Activated CD8-positive, alpha-beta memory T cell treated with anti-CD3 and anti-CD28 coated beads, Interleukin-2, amount 10 ng/mL, durations not matched to agents 7 days and 5 days (primary cell): ENCODE measurements at regions not wholly inside any gene's neighbourhood (a gene's known extent, or its start where the extent isn't known, plus 50 kb on each side); places are given as distances from the start of the nearest gene placed in this dataset.
"Not testable (repeated sequence)": the region's sequence is repeated elsewhere in the genome, so short reads cannot be mapped to it uniquely, and the experiment has no call there.

Experiments used
- ATAC-seq: fragments of 150-1000 bp; cut with Tn5 transposase; one replicate; pipeline ENCODE4 v1.10.0; 2021; ENCODE audit warnings: moderate library complexity
- CTCF ChIA-PET: fragments of 350-600 bp; sonication (Branson Sonifier 250); formaldehyde crosslinking; loops from one replicate; lab custom pipeline; 2021; ENCODE audit warnings: antibody characterized with exemption; lab: Charles Lee
- DNase-seq: peaks from one replicate; pipeline ENCODE4 v3.0.0-alpha.2; 2020
- H3K27ac Mint-ChIP-seq: one replicate; pipeline ENCODE4 v1.8.0; 2021; ENCODE audit warnings: mild to moderate bottlenecking, mixed read lengths
- H3K27me3 Mint-ChIP-seq: one replicate; pipeline ENCODE4 v1.8.0; 2021; ENCODE audit warnings: mixed read lengths
- H3K36me3 Mint-ChIP-seq: one replicate; pipeline ENCODE4 v1.8.0; 2021; ENCODE audit warnings: mild to moderate bottlenecking, mixed read lengths
- H3K4me1 Mint-ChIP-seq: one replicate; pipeline ENCODE4 v1.8.0; 2021; ENCODE audit warnings: mixed read lengths
- H3K4me3 Mint-ChIP-seq: one replicate; pipeline ENCODE4 v1.8.0; 2021; ENCODE audit warnings: mild to moderate bottlenecking, moderate library complexity, mixed read lengths
- H3K9me3 Mint-ChIP-seq: one replicate; pipeline ENCODE4 v1.8.0; 2022; ENCODE audit warnings: low read depth, mixed read lengths

GRCh38 chr2:34785206-34785785 lies 1186.2 kb upstream of the FAM98A start:
- Mint-ChIP-seq H3K27me3 (no peaks in the 10 kb centered on the region), H3K9me3 (peaks cover 9% of the 10 kb centered on the region), H3K4me3 (no peak overlapping the region), H3K36me3 (no peaks in the 10 kb centered on the region), H3K27ac (no peak overlapping the region), H3K4me1 (no peaks in the 10 kb centered on the region)
- no peak for DNase-seq
- CTCF ChIA-PET = no interaction called here
- ATAC-seq = no peak

- H3K4me3 Mint-ChIP-seq = no peak overlapping the region
- no peaks in the 10 kb centered on the region for H3K27me3 Mint-ChIP-seq
- no peaks in the 10 kb centered on the region for H3K36me3 Mint-ChIP-seq
- CTCF ChIA-PET = no interaction called here
- peaks cover 9% of the 10 kb centered on the region for H3K9me3 Mint-ChIP-seq
- DNase-seq (no peak), ATAC-seq (no peak)
- no peaks in the 10 kb centered on the region for H3K4me1 Mint-ChIP-seq
- H3K27ac Mint-ChIP-seq = no peak overlapping the region
These were observed 1185.6 kb upstream of the FAM98A start for GRCh38 chr2:34784701-34785100.

DNA sequence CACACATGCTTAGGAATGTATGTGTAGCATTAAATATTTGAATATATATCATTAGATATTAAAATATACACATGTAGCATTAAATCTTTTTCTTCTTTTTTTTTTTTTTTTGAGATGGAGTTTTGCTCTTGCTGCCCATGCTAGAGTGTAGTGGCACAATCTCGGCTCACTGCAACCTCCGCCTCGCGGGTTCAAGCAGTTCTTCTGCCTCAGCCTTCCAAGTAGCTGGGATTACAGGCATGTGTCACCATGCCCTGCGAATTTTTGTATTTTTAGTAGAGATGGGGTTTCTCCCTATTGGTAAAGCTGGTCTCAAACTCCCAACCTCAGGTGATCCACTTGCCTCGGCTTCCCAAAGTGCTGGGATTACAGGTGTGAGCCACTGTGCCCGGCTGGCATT lies 1151.6 kb upstream of the FAM98A start:
- H3K4me3 Mint-ChIP-seq, H3K36me3 Mint-ChIP-seq, H3K27me3 Mint-ChIP-seq, H3K27ac Mint-ChIP-seq, CTCF ChIA-PET, ATAC-seq, DNase-seq, H3K4me1 Mint-ChIP-seq, H3K9me3 Mint-ChIP-seq: not testable (repeated sequence)

GRCh38 chr2:34747643-34748042 lies 1148.5 kb upstream of the FAM98A start:
- Mint-ChIP-seq H3K4me1 (no peaks in the 10 kb centered on the region), H3K27me3 (no peaks in the 10 kb centered on the region), H3K27ac (no peak overlapping the region), H3K9me3 (peaks cover 3% of the 10 kb centered on the region), H3K36me3 (no peaks in the 10 kb centered on the region), H3K4me3 (no peak overlapping the region)
- DNase-seq = no peak
- CTCF ChIA-PET = no interaction called here
- no peak for ATAC-seq

DNA sequence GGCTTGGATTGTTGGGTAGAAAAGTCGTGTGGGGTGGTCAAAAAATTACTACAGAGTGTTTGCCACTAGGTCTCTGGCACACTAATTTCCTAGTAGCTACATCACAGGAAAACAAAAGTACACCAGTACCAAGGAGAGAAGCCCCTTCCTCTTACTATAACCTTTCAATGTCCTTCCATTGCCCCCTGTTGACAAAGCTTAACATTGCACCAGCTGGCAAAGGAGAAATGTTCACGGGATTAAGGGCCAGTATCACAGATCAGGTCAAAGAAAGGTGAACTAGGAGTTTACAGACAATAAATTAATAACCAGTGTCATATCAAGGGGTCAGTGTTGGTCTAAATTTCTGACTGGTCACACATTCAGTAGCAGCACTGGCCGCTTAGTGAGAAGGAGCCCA lies 1139.6 kb upstream of the FAM98A start:
- Mint-ChIP-seq H3K9me3 (no peaks in the 10 kb centered on the region), H3K27me3 (no peaks in the 10 kb centered on the region), H3K4me3 (no peak overlapping the region), H3K4me1 (no peaks in the 10 kb centered on the region), H3K27ac (no peak overlapping the region), H3K36me3 (no peaks in the 10 kb centered on the region)
- CTCF ChIA-PET = no interaction called here
- ATAC-seq (no peak), DNase-seq (no peak)

- Mint-ChIP-seq H3K27ac (no peak overlapping the region), H3K4me1 (no peaks in the 10 kb centered on the region), H3K27me3 (no peaks in the 10 kb centered on the region), H3K4me3 (no peak overlapping the region), H3K36me3 (no peaks in the 10 kb centered on the region), H3K9me3 (no peaks in the 10 kb centered on the region)
- DNase-seq = no peak
- no peak for ATAC-seq
- CTCF ChIA-PET = no interaction called here
These were observed 1138.0 kb upstream of the FAM98A start for GRCh38 chr2:34737146-34737545.

DNA sequence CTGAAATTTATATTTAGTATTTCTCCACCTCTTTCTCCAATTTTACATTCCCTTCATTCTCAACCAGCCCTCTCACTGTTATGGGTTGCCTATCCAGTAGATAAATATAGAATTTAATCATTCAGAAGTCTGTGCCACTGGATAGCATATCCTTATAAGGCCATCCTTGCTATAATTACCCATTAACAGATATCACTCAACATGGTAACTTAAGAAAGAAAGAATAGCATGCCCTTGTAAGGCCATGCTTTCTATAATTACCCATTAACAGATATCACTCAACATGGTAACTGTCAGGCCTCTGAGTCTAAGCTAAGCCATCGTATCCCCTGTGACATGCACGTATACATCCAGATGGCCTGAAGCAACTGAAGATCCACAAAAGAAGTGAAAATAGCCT lies 1137.4 kb upstream of the FAM98A start:
- DNase-seq (no peak), ATAC-seq (no peak)
- CTCF ChIA-PET = no interaction called here
- Mint-ChIP-seq H3K36me3 (no peaks in the 10 kb centered on the region), H3K4me1 (no peaks in the 10 kb centered on the region), H3K4me3 (no peak overlapping the region), H3K27ac (no peak overlapping the region), H3K27me3 (no peaks in the 10 kb centered on the region), H3K9me3 (no peaks in the 10 kb centered on the region)

- H3K36me3 Mint-ChIP-seq = no peaks in the 10 kb centered on the region
- H3K4me3 Mint-ChIP-seq = no peak overlapping the region
- no peak overlapping the region for H3K27ac Mint-ChIP-seq
- no peaks in the 10 kb centered on the region for H3K4me1 Mint-ChIP-seq
- no peaks in the 10 kb centered on the region for H3K27me3 Mint-ChIP-seq
- CTCF ChIA-PET = no interaction called here
- ATAC-seq = no peak
- no peaks in the 10 kb centered on the region for H3K9me3 Mint-ChIP-seq
- DNase-seq = no peak
These were observed 1135.6 kb upstream of the FAM98A start for GRCh38 chr2:34734662-34735061.

DNA sequence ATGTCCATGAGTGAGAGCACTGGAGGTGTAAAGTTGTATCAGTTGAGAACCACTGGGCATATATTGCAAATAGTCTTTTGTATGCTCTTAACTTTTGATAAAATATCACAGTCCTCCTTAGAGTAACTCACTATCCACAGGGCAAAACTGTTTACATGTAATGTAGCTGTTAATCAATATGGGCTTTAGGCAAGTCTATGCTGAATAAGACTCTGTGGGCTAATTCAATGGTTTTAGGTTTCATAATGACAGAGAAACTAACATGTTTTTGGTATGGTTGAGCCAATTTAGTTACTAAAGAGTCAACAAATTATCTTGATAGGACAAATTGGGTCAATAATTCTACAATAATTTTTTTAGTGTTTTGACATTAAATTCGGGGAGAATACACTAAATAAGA lies 1134.9 kb upstream of the FAM98A start:
- Mint-ChIP-seq H3K27ac (no peak overlapping the region), H3K4me3 (no peak overlapping the region), H3K4me1 (no peaks in the 10 kb centered on the region), H3K27me3 (no peaks in the 10 kb centered on the region), H3K9me3 (no peaks in the 10 kb centered on the region), H3K36me3 (no peaks in the 10 kb centered on the region)
- no peak for ATAC-seq
- CTCF ChIA-PET = no interaction called here
- DNase-seq = no peak

DNA sequence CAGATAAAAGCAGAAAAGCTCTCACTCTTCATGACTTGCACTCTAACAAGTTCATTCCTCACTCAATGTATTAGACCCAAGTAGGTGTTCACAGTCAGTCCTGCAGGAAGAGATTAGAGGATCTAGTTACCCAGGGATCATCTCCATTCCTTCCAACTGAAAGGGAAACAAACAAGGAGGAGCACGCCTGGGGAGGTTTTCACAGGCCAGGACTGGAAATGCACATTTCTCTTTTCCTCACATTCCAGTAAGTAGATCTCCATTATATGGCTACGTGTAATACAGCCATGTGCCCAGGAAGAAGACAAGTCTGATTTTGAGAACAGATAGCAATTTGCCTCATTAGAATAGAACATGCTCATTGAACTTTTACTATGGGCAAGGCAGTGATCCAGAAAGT lies 1132.2 kb upstream of the FAM98A start:
- CTCF ChIA-PET = no interaction called here
- H3K27me3 Mint-ChIP-seq = no peaks in the 10 kb centered on the region

DNA sequence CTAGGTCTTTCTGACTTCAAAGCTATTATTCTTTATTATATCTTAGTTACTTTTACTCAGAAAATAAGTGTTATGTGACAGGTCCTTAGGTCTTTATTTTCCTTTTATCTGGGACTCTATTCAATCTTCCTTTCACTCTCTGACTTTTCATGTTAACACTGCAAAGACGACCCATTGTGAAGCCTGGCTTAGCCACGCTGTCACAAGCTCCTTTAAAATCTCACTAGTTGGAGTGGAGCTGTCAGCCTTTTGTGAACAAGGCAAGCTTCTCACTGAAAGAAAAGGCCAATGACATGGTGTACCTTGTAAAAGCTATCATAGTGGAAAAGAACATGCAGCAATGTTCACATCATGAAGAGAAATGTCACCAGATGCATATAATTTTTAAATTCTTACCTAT lies 1130.7 kb upstream of the FAM98A start:
- no peak for DNase-seq
- H3K27ac Mint-ChIP-seq = no peak overlapping the region
- no peaks in the 10 kb centered on the region for H3K27me3 Mint-ChIP-seq
- H3K9me3 Mint-ChIP-seq = peaks cover 3% of the 10 kb centered on the region
- H3K36me3 Mint-ChIP-seq = no peaks in the 10 kb centered on the region
- ATAC-seq = no peak
- no peak overlapping the region for H3K4me3 Mint-ChIP-seq
- H3K4me1 Mint-ChIP-seq = no peaks in the 10 kb centered on the region
- CTCF ChIA-PET = no interaction called here

More for the DNA sequence above, 1132.2 kb upstream of the FAM98A start:
- Mint-ChIP-seq H3K36me3 (no peaks in the 10 kb centered on the region), H3K9me3 (no peaks in the 10 kb centered on the region), H3K4me3 (no peak overlapping the region), H3K4me1 (no peaks in the 10 kb centered on the region), H3K27ac (no peak overlapping the region)
- no peak for DNase-seq
- ATAC-seq = no peak

DNA sequence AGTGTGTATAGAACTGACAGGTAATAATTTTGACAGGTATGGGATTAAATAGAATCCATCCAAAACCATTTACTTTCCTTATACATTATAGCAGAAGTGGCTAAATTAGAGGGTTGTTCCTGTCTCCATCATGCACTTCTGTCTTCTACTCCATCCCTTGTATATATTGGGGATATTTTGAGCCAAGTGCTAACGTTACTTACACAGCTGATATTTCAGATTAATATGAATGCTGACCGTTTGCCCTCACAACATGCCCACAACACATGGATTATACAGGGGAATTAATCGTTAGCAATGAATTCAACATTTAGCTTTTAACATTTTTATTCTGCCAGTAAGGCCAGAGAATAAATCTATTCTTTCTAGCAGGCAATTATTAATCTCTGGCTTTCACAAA lies 1125.0 kb upstream of the FAM98A start:
- no peaks in the 10 kb centered on the region for H3K4me1 Mint-ChIP-seq
- H3K9me3 Mint-ChIP-seq = peaks cover 8% of the 10 kb centered on the region
- ATAC-seq = no peak
- CTCF ChIA-PET = no interaction called here
- H3K4me3 Mint-ChIP-seq = no peak overlapping the region
- no peaks in the 10 kb centered on the region for H3K36me3 Mint-ChIP-seq
- no peak overlapping the region for H3K27ac Mint-ChIP-seq
- no peak for DNase-seq
- no peaks in the 10 kb centered on the region for H3K27me3 Mint-ChIP-seq

- DNase-seq = no peak
- H3K36me3 Mint-ChIP-seq = no peaks in the 10 kb centered on the region
- ATAC-seq = no peak
- H3K27me3 Mint-ChIP-seq = no peaks in the 10 kb centered on the region
- no peak overlapping the region for H3K4me3 Mint-ChIP-seq
- H3K9me3 Mint-ChIP-seq = peaks cover 8% of the 10 kb centered on the region
- H3K27ac Mint-ChIP-seq = no peak overlapping the region
- H3K4me1 Mint-ChIP-seq = no peaks in the 10 kb centered on the region
- CTCF ChIA-PET = no interaction called here
These were observed 1124.6 kb upstream of the FAM98A start for GRCh38 chr2:34723683-34724082.

DNA sequence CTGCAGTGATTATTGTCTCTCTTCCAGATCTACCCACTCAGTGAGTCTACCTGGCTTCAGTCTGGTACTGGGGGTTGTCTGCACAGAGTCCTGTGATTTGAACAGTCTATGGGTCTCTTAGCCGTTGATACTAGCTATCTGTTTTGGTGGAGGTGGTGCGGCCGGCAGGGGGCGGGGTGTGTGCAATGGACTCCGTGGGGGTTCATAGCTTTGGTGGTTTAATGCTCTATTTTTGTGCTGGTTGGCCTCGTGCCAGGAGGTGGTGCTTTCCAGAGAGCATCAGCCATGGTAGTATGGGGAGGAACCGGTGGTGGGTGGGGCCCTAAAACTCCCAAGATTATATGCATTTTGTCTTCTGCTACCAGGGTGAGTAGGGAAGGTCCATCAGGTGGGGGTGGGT lies 1120.1 kb upstream of the FAM98A start:
- Mint-ChIP-seq H3K9me3 (peaks cover 18% of the 10 kb centered on the region), H3K27ac (no peak overlapping the region), H3K36me3 (no peaks in the 10 kb centered on the region), H3K4me1 (no peaks in the 10 kb centered on the region), H3K27me3 (no peaks in the 10 kb centered on the region), H3K4me3 (no peak overlapping the region)
- DNase-seq = no peak
- ATAC-seq = no peak
- CTCF ChIA-PET = no interaction called here
